OCI-M2 (cell line): ENCODE measurements at regions not wholly inside any gene's neighbourhood (a gene's known extent, or its start where the extent isn't known, plus 50 kb on each side); places are given as distances from the start of the nearest gene placed in this dataset.
"Not testable (repeated sequence)": the region's sequence is repeated elsewhere in the genome, so short reads cannot be mapped to it uniquely, and the experiment has no call there.

ENCODE experiments used
- DNase-seq: peaks from one replicate; lab custom pipeline; 2025; ENCODE audit not compliant: unreplicated experiment; lab: John Stamatoyannopoulos, UW

GRCh38 chr2:146777181-146777580 lies 1067.6 kb upstream of the ACVR2A start:
- no peak for DNase-seq

GRCh38 chr2:146776596-146776995 lies 1068.2 kb upstream of the ACVR2A start:
- no peak for DNase-seq

GRCh38 chr2:146771531-146771930 lies 1073.3 kb upstream of the ACVR2A start:
- no peak for DNase-seq

DNA sequence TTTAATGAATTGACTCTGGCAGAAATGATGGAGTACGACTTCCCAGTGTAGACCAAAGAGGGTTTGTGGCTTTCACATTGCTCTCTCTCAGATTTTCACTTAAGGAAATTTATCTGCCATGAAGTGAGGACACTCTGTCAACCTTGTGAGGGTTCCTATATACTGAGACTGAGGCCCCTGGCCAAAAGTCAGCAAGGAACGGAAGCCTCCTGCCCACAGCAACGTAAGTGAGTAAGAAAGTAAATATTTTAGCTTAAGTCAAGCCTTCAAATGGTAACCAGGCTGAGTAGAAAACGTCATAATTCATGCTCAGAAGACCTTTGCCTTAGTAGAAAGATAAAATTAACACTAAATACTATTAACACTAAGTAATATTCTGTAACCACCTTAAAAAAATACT lies 1080.5 kb upstream of the ACVR2A start:
- no peak for DNase-seq

GRCh38 chr2:146762786-146763185 lies 1082.0 kb upstream of the ACVR2A start:
- DNase-seq, result no peak

GRCh38 chr2:146754606-146755005 lies 1090.2 kb upstream of the ACVR2A start:
- no peak for DNase-seq

- DNase-seq, result no peak
Observed at GRCh38 chr2:146748046-146748445, 1096.8 kb upstream of the ACVR2A start.

DNA sequence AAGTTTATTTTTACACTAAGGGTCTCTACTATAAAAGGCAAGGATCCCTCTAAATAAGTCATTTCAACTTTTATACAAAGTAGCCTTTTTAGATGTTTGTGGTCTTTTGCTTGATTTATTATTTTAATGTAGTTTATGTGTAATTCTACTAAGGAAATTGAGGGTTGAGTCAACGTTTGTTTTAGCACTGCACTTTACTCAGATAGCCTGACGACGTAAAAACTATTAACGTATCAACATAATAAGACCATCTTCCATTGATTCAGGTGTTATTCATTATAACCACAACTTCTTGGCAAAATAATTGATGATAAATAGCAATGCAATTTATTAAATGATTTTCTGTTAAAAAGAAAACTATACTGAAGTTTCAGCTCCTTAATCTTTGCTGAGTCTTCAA lies 1103.6 kb upstream of the ACVR2A start:
- DNase-seq, result no peak

DNA sequence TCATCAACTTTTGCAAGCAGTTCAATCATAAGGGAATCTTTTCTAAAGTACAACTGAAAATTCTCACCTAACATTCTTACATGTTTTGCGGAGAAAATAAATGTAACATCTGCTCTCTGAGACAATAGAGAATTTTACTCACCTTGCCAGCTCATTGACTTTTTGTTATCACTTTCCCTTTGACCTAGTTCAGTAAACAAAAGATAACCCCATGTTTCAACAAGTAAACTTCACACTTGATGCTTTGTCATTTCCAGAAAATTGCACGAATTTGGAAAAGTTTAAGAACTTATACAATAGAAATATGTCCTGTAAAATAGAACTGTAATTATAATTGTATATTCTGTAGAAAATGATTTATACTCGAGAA lies 1110.0 kb upstream of the ACVR2A start:
- no peak for DNase-seq

DNA sequence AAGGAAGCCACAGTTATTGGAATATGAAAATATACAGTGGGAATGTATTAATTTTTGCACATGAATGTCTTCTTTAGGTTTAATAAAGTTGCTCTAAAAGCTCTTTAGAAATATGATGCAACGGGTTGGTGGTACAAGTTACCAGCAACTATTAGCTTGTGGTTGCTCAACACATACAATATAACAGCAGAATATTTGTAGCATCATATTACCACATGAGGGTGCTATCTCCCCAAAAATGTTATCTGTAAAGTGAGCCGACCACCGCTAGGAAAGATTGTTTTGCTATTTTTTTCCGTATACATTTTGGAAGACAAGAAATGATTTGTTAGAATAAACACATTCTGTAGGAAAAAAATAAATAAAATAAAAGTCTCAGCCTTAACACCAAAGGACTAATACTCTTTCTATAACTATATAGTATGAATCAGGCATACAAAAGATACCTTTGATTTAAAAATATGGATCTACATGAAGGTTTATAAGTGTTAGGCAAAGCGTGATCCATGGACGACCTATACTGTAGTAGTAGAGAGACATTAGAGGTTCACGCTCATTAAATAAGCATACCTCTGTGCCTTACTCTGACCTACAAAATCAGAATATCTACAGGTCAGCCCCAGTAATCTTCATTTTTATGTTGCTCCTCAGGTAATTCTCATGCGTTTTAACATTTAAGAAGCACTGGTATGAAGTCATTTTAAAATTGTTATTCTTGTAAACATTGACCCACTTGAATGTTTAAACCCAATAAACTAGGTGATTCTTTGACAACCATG lies 1110.6 kb upstream of the ACVR2A start:
- no peak for DNase-seq

- DNase-seq, result no peak
Observed at GRCh38 chr2:146730882-146731281, 1113.9 kb upstream of the ACVR2A start.

DNA sequence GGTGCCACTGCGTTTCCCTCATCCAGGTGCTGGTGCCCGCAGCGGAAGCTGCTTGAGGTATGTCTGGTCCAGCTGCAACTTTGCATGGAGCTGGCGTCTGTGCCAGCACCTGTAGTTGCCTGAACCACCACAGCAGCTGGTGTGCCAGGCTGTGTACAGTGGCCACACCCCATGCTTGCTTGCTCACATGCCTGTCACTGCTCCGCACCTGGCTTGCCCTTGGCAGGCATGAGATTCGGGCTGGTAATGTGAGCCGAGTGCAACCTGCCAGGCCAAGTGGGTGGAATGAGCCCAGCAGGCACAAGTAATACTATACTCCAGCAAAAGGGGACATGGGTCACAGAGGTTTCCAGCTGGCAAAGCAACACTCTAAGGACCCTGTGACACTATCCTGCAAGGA lies 1123.3 kb upstream of the ACVR2A start:
- no peak for DNase-seq

GRCh38 chr2:146720170-146720569 lies 1124.7 kb upstream of the ACVR2A start:
- DNase-seq, result no peak

DNA sequence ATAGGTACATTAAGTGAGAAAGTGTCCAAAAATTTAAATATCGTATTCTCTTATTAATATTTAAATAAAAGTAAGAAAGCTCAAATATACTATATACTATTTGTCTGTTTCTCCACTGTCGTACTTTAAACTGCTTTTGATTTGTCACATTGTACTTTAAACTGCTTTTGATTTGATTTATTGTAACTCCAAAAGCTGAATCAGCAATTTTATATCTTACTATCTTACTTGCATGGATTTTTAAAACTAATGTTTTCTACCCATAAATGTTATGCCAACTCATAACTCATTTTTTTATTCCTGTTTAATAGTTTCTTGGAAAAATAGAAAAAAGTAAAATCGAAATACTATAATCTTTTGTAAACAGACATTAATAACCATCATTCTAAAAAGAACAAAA lies 1128.2 kb upstream of the ACVR2A start:
- no peak for DNase-seq

DNA sequence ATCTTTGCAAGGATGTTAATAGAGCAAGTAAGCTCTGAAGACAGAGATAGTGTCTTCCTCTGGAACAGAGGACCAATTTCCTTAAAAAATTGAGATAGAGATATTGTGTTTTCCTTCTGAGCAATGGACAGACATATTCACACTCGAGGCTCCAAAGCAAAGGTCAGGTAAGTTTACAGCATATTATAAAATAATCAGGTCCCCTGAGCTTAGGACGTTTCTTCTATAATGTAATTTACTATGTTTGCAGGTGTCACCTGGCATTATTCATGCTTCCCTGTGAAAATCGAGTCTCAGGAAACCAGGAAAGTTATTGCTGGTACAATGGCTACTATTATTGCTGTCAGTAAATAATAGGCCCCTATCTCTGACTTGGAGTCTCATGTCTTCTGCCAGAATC lies 1135.8 kb upstream of the ACVR2A start:
- no peak for DNase-seq

DNA sequence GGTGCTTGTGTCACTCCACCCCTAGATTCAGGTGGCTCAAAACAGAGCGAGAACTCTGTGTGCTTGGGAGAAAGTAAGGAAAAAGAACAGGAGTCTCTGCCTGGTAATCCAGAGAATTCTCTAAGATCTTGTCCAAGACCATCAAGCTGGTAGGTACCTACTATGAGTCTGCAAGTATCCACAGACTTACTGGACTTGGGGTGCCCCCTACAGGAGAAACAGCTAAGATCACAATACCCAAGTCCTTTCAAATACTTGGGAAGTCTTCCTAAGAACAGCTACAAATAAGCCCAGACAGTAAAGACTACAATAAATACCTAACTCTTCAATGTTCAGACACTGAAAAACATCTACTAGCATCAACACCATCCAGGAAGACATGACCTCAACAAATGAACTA lies 1143.6 kb upstream of the ACVR2A start:
- no peak for DNase-seq

- no peak for DNase-seq
Observed at GRCh38 chr2:146697307-146697706, 1147.5 kb upstream of the ACVR2A start.

- DNase-seq, result not testable (repeated sequence)
Observed at GRCh38 chr2:146696787-146697186, 1148.0 kb upstream of the ACVR2A start.

DNA sequence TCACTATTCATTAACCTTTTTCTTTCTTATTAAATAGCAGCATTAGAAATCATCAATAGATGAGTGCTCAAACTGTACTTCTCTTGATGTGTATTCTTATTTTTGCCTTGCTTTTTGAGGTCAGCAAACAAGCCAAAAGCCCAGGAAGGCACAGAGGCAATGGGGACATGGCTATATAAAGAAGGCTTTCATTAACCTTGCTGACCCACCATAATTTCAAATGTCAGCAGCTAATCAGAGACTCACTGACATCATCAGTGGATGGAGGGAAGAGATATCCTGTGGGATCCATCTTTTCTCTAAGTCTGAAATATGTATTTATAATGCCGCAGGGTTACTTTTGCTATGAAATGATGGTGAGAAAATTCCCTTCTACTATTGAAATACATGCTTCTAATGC lies 1162.8 kb upstream of the ACVR2A start:
- DNase-seq, result no peak

DNA sequence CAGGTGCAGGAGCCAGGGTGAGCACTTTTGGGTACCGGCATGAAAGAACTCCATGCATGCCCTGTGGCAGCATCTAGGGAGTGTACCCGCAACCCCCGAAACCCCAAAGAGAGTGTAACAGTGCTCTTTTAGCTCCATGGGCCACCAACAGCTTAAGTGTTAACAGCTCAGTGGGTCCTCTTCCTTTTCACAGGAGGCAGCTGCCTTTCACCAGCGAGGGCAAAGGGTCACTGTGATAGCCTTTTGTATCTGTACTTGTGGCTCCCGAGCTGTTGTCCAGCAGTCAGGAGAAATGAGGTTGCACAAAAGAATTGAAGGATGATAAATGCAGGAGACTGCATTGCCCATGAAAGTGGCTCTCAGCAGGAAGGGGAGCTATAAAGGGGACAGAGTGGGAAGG lies 1166.3 kb upstream of the ACVR2A start:
- DNase-seq, result no peak

DNA sequence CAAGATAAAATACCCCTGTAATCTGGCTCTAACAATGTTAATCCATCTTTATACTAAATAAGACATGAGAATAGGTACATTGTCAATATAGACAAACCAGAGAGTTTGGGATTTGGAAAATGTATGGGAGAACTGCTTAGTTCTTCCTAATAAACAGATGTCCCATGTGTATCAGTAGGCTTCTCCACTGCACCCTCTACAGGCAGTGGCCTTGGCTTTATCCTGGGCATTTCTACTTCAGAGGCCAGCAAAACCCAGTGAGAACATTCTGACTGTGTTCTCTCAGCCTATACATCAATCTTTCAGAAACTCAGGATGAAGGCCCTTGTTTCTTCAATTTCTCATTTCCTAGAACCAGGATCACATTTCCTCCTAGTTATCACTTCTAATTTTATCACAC lies 1167.5 kb upstream of the ACVR2A start:
- DNase-seq, result no peak

- no peak for DNase-seq
Observed at GRCh38 chr2:146669735-146670134, 1175.1 kb upstream of the ACVR2A start.

DNA sequence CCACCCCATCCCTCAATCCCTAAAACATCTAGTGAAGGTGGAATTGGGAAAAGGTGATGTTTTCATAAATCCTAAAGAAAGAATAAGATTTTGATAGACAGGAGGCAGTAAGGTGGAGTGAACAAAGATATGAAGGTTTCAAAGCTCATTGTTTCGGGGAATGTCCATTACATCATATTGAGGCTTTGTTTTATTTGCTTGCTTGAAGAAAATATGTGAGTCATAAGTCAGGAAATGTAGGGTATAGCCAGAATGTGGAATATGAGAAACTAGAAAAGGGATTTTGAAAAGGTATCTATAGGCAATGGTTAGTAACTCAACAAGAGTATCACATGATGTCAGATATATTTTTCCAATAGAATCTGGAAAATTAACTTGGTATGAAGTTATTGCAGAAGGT lies 1178.5 kb upstream of the ACVR2A start:
- no peak for DNase-seq
